Ishikawa (cell line): ENCODE measurements at regions not wholly inside any gene's neighbourhood (a gene's known extent, or its start where the extent isn't known, plus 50 kb on each side); places are given as distances from the start of the nearest gene placed in this dataset.

ENCODE experiments used
- CEBPB ChIP-seq: IDR thresholded peaks from 2 replicates; pipeline ENCODE4 v1.6.1; 2012
- CREB1 ChIP-seq: IDR thresholded peaks from 2 replicates; pipeline ENCODE4 v1.6.1; 2012; ENCODE audit warnings: low read depth
- EGR1 ChIP-seq: IDR thresholded peaks from 2 replicates; pipeline ENCODE4 v1.6.1; 2012
- EP300 ChIP-seq: IDR thresholded peaks from 2 replicates; pipeline ENCODE4 v1.6.1; 2012; ENCODE audit warnings: borderline replicate concordance
- FOXM1 ChIP-seq: IDR thresholded peaks from 2 replicates; pipeline ENCODE4 v1.6.1; 2012; ENCODE audit warnings: low read depth, borderline replicate concordance
- NFIC ChIP-seq: IDR thresholded peaks from 2 replicates; pipeline ENCODE4 v1.6.1; 2012
- RAD21 ChIP-seq: IDR thresholded peaks from 2 replicates; pipeline ENCODE4 v1.6.1; 2012; ENCODE audit warnings: low read depth
- REST ChIP-seq: IDR thresholded peaks from 2 replicates; pipeline ENCODE4 v1.6.1; 2012; ENCODE audit warnings: low read depth, mild to moderate bottlenecking
- TAF1 ChIP-seq: IDR thresholded peaks from 2 replicates; pipeline ENCODE4 v1.6.1; 2012; ENCODE audit warnings: low read depth, mild to moderate bottlenecking
- TCF12 ChIP-seq: IDR thresholded peaks from 2 replicates; pipeline ENCODE4 v1.6.1; 2012; ENCODE audit warnings: low read depth
- TEAD4 ChIP-seq: IDR thresholded peaks from 2 replicates; pipeline ENCODE4 v1.6.1; 2012
- USF1 ChIP-seq: IDR thresholded peaks from 2 replicates; pipeline ENCODE4 v1.6.1; 2012
- YY1 ChIP-seq: IDR thresholded peaks from 2 replicates; pipeline ENCODE4 v1.6.1; 2012; ENCODE audit warnings: low read depth
- ZBTB7A ChIP-seq: IDR thresholded peaks from 2 replicates; pipeline ENCODE4 v1.6.1; 2012; ENCODE audit warnings: low read depth
- TF ChIP-seq, protein P1 (sequence below): IDR thresholded peaks from 2 replicates; pipeline ENCODE4 v1.6.1; 2012

GRCh38 chr5:167320019-167320418 is 971.4 kb upstream of the WWC1 start:
- TF ChIP-seq EGR1, result no peak
- no peak for TF ChIP-seq ZBTB7A
- TF ChIP-seq, protein P1, sequence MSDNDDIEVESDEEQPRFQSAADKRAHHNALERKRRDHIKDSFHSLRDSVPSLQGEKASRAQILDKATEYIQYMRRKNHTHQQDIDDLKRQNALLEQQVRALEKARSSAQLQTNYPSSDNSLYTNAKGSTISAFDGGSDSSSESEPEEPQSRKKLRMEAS, result no peak
- no peak for TF ChIP-seq NFIC
- no peak for TF ChIP-seq TAF1
- no peak for TF ChIP-seq CEBPB
- TF ChIP-seq TCF12, result no peak

DNA sequence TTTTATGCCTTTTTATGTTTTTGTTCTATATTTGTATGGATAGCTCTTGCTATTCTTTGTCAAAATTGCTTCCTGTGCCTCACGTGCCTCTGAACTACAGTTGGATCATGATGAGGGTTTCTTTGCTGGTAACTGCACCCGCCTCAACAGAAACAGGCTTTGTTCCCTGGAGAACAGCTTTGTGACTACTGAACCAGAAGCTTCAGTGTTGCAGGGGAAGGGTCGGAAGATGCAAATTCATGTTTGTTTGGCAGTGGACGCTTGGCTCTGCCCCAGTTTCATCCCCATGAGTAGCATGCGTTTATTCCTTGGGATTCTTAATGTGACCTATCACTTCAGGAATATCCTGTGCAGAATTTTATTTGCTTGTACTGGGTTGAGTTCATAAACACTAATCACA is 959.1 kb upstream of the WWC1 start:
- TF ChIP-seq, protein P1, result no peak
- TF ChIP-seq USF1 (no peak), FOXM1 (no peak), REST (no peak), CEBPB (no peak), EP300 (no peak), ZBTB7A (no peak), EGR1 (no peak), YY1 (no peak), NFIC (no peak), TAF1 (no peak), CREB1 (no peak)

- no peak for TF ChIP-seq RAD21
- TF ChIP-seq CEBPB, result no peak
- no peak for TF ChIP-seq NFIC
- no peak for TF ChIP-seq YY1
- TF ChIP-seq, protein P1, result no peak
- no peak for TF ChIP-seq ZBTB7A
- TF ChIP-seq REST, result no peak
- TF ChIP-seq CREB1, result no peak
- TF ChIP-seq FOXM1, result no peak
- no peak for TF ChIP-seq USF1
- TF ChIP-seq EGR1, result no peak
- no peak for TF ChIP-seq EP300
- no peak for TF ChIP-seq TAF1
- TF ChIP-seq TEAD4, result no peak
- TF ChIP-seq TCF12, result no peak
Measured at GRCh38 chr5:167336161-167336560, 955.3 kb upstream of the WWC1 start.

- TF ChIP-seq EP300 (no peak), TAF1 (no peak), USF1 (no peak), TEAD4 (no peak), CEBPB (no peak), FOXM1 (no peak), RAD21 (no peak), CREB1 (no peak), ZBTB7A (no peak), TCF12 (no peak), NFIC (no peak), YY1 (no peak), REST (no peak), EGR1 (no peak)
- TF ChIP-seq, protein P1, result no peak
Measured at GRCh38 chr5:167339205-167339604, 952.2 kb upstream of the WWC1 start.
